HG03095 (cell line): ENCODE measurements at regions not wholly inside any gene's neighbourhood (a gene's known extent, or its start where the extent isn't known, plus 50 kb on each side); places are given as distances from the start of the nearest gene placed in this dataset.
A peak's percentile ranks its signal among the peaks of the same experiment; 100 is the strongest.

Experiments used
- ATAC-seq: cut with Tn5 transposase; IDR thresholded peaks from one replicate; pipeline ENCODE4 v1.9.1; 2021; ENCODE audit warnings: moderate library complexity; ENCODE audit not compliant: unreplicated experiment

DNA sequence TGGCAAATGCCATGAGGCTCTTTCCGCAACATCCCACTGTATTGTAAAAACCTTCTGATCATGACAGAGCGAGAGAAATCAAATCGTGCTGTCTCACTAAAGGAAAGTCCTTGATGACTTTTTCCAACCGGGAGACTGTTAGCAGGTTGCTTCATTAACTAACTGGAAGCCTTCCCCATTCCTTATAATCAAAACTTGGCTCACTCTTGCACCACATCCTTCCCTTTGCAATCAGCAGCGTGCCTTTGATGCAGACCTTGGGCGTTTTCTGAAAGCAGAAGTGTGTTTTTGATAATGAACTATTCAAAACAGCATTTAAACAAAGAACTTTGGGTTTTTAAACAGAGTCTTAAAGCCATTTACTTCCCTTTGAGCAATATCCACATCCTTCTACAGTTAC lies 96.2 kb upstream of the CNR1 start:
- ATAC-seq = no peak

DNA sequence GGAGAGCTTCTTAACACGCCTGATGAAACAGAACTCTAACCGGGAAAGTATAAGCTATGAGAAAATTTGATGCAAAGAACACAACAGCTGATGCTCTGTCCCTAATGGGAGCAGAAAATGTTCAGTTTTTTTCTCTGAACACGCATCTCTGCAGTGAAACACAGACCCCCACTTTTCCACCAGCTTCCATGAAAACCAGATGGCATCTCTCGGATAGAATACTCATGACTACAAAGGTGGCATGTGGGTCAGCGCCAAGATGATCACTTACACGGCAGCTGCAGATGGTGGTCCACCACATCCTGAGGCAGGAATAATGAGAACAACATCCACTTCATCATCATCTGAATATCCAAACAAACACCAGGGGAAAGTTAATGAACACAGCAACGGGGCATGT lies 85.2 kb upstream of the CNR1 start:
- ATAC-seq = no peak

DNA sequence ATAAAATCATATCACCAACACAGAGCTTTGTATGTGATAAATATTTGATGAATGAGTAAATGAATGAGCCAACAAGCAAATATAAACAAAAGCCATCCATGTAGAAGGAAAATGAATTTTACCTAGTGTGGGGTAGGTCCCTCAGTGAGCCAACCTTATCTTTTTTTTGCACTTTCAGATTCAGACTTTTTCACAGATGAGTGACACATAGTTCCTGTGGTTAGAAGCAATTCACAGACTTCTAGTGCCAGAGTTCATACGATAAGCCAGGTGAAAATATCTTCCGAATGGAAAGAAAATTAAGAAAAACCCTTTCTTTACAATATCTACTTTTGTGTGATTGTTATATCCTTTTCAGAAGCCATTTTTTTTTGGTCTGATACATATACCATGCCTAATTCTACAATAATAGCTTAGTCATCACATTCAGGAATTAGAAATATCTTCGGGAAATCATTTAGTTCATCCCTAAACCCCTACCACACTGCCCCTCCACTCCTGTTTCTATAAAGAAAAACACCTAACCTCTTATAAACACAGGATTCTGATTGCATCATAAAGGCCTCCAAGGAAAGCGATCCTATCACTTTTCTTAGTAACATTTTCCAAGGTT lies 82.7 kb upstream of the CNR1 start:
- no peak for ATAC-seq

DNA sequence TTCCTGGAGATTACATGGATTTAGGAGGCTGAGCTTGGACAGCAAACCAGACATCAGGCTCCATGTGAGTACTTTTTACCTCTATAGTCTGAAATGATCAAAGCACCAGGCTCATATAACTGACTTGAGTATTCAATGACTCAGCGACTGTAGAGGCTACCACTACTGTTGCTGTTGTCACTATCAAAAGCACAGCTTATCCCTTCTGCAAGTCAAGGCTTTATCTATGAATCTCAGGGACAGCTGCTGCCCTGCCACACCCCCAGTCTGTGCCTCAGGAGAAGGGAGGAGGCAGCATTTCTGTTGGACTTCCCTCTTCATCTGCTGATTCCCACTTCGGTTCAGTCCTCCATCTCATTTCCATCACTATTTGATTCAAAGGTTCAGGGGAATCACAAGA lies 80.5 kb upstream of the CNR1 start:
- ATAC-seq = no peak

DNA sequence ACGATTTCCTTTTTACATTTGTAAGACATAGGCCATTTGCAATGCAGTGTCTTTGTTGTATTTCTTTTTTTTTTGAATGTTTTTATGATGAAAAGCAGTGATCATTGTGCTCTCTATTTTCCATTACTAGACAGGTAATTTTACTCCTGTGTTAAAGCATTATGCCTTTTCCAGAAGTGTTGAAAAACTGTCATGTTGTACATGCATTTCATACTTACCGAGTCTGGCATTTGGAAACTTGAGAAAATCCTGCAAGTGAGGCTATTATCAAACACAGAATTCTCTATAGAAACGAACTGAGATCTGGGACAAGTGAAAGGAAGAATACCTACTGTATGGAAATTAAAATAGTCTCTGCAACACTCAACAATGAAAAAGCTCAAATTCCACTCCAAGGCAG lies 78.6 kb upstream of the CNR1 start:
- no peak for ATAC-seq

DNA sequence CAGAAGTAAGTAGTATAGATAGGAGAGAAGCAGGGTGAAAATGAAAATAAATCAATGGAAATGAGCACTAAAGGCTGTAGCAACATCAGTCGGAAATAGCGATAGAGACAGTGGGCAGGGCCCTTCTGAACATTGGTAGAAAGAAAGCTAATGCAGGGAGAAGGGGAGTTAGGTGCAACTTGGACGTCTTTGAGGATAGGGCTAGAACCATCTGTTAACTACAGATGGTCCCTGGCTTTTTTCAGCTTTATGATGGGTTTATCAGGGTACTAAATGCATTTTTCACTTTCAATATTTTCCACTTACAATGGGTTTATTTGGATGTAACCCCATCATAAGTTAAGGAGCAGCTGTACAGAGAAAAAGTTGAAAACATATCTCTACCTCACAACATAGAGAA lies 72.8 kb upstream of the CNR1 start:
- ATAC-seq = no peak

DNA sequence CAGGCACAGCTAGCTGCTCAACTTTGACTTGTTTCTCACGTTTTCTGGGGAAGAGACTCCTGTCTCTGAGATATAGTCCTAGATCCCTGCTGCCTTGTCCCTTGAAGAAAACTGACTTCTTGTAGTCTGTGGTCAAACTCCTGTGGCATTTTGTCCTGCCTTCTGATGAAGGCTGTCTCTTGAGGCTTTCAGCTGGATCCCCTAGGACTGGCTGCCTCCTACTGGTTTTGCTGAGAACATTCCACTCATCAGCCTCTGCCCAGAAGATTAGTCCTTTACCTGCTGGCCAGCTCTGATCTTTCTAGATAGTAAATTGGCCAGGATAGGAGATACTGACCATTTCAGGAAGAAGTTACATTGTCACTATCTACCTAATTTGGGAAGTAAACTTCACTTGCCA lies 71.9 kb upstream of the CNR1 start:
- ATAC-seq = peak; percentile 91

DNA sequence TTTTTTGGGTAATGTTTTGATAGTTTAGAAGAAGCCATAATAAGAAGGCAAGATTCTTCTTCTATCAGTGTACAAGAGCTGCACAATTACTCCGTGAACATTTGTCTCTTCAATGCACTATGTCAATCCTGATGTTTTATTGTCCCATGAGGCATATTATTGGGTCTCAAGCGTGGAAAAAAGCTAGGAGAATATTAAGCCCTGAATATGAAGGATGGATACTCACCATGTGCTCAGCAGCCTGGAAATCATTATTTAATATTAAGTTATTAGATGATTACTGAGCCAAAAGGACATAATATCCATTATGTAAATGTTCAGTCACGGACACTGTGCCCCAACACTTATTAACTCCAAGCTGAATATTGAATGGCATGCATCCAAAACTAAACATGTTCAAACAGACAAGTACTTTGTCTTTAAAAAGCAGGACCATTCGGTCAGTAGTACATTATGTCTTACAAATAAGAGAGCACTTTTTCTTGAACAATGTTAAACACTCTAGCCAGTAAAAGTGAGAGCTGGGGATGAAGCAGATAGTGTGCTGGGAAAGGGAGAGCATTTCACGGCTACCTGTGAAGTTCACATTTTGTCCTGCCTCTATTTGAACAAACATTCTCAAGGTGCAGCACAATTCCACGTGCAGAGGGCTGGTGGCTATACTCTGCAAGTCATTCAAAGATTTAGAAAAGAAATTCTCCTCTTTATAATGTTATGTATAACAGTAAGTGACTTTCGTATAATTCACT lies 70.6 kb upstream of the CNR1 start:
- no peak for ATAC-seq

DNA sequence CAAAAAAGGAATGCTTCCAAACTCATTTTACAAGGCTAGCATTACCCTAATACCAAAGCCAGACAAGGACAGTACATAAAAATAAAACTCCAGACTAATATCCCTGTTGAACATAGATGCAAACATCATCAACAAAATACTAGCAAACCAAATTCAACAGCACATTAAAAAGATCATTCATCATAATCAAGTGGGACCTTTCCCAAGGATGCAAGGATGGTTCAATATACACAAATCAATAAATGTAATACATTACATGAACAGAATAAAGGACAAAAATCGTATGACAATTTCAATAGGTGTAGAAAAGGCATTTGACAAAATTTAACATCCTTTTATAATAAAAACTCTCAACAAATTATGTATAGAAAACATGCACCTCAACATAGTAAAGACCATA lies 66.6 kb upstream of the CNR1 start:
- no peak for ATAC-seq

DNA sequence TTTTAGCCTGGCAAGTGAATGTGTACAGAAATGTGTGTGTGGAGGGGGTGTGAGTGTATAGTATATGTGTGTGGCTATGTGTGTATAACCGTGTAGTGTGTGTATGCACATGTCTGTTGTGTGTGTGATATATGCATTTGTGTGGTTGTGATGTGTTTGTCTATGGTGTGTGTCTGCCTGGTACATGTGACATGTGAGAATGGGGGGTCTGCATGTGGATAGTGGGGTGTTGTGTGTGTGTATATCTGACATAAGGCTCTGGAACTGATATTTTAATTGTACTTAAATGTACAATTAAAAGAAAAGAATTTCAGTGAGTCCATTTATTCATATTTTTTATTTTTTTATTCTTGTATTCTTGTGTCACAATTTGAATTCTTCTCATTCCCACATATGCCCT lies 57.2 kb upstream of the CNR1 start:
- no peak for ATAC-seq

DNA sequence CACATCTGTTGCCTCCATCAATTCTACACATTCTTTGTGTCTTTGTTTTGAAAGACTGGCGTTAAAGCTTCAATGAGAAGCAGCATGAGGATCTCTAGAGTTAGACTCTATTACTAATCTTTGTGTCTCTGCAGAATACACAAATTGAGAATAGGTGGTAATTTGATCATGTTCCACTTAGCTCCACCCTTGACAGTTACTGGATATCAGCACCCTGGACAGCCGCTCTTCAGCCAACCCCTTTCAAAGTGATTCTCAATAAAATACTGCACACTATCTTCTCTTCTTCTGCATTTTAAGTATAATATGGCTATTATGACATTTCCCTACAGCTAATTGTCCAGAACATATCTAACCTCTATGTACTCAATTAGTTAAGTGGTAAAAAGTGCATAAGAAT lies 54.3 kb upstream of the CNR1 start:
- no peak for ATAC-seq

DNA sequence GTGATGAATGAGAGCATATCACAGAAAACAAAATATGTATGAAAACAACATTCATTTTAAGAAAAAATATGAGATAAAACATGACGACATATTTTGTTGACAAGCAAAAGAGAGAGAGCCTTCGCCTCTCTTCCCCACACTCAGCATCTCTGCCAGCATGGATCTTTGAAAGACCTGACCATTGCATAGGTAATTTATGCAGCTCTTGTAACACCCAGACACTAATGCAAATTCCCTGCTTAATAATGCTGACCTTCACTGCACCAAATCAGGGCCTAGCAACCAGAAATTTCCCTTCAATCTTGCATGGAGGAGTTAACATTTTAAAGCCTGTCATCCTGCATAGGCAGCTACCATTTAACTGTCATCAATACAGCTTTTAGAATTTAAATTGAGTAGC lies 50.0 kb upstream of the CNR1 start:
- no peak for ATAC-seq
